Adrenal gland (tissue), 9 donors: ENCODE measurements at regions not wholly inside any gene's neighbourhood (a gene's known extent, or its start where the extent isn't known, plus 50 kb on each side); places are given as distances from the start of the nearest gene placed in this dataset.

Source experiments
- DNase-seq, 7 donors: peaks; one replicate each; pipeline ENCODE4 v3.0.0-alpha.2; 2019 to 2020
- H3K27ac ChIP-seq, 5 donors: fragments of 200-600 bp; sonication (generic) in 4 of 5; 1 replicate in 3 of 5; 2 replicates in 2 of 5; pipeline versions ENCODE4 v1.5.1 to v1.8.0; 2016 to 2020; ENCODE audit warnings: mild to moderate bottlenecking in 1 of 5
- H3K27me3 ChIP-seq: fragments of 200-600 bp; 2 replicates; pipeline ENCODE4 v1.8.0; 2021
- H3K36me3 ChIP-seq, 2 donors: fragments of 200-600 bp; replicated peaks in 1 of 2; 1 replicate in 1 of 2; 2 replicates in 1 of 2; pipeline versions ENCODE4 v1.5.1 to v1.8.0; 2018 to 2022
- H3K4me1 ChIP-seq, 2 donors: fragments of 200-600 bp; replicated peaks in 1 of 2; 1 replicate in 1 of 2; 2 replicates in 1 of 2; pipeline versions ENCODE4 v1.5.1 to v1.8.0; 2018 to 2021
- H3K4me3 ChIP-seq, 4 donors: fragments of 200-600 bp; sonication (generic) in 3 of 4; one replicate each; pipeline ENCODE4 v1.5.1; 2016 to 2018
- H3K9me3 ChIP-seq, 3 donors: fragments of 200-600 bp; sonication (generic) in 1 of 3; replicated peaks in 1 of 3; 1 replicate in 2 of 3; 2 replicates in 1 of 3; pipeline versions ENCODE4 v1.5.1 to v1.8.0; 2016 to 2021
- CTCF ChIP-seq, 6 experiments: fragments of 450-650 bp in 4 of 6; fragments of 200-600 bp in 2 of 6; sonication (generic) in 1 of 6; IDR thresholded peaks; 1 replicate in 5 of 6; 2 replicates in 1 of 6; pipeline versions ENCODE4 v1.5.1 to v1.8.0; 2016 to 2021; ENCODE audit warnings: antibody characterized with exemption in 6 of 6, mild to moderate bottlenecking in 2 of 6, moderate library complexity in 1 of 6
- POLR2A ChIP-seq, 2 donors: fragments of 450-650 bp; IDR thresholded peaks; one replicate each; pipeline ENCODE4 v1.6.1; 2017; ENCODE audit warnings: antibody characterized with exemption in 2 of 2, mild to moderate bottlenecking in 2 of 2, moderate library complexity in 1 of 2
- WGBS, 4 donors: extraction: QIAGEN DNeasy Blood & Tissue Kit in 2 of 4; methylation state at CpG; one replicate each; pipeline versions ENCODE4 v1.1.5 to v1.1.7; 2013 to 2017; 5-methylcytosine and 5-hydroxymethylcytosine counted together
- intact Hi-C, 2 donors: fragments of 100-400 bp; cut with DNase I; formaldehyde crosslinking; loops; one replicate each; pipeline versions ENCODE4 v1.14.1 to v1.15.0; 2022 to 2023
- donor health status: healthy with polysubstance abuse.
- donor health status: Bipolar disorder and iron deficiency.
- donor health status: DM: yes; HTN: yes; CAD: no.
- donor health status: DM: no; HTN: no; CAD: no.
- donor health status: DM: no; HTN: no; CAD: no.

GRCh38 chr4:188841523-188841922, 702.3 kb downstream of the TRIML1 start:
- DNase-seq: no peak
- no peak overlapping the region for H3K4me3 ChIP-seq
- no peaks in the 10 kb centered on the region for H3K4me1 ChIP-seq
- TF ChIP-seq POLR2A (IDR thresholded peaks at IDR 0.05): no peak
- TF ChIP-seq CTCF (IDR thresholded peaks at IDR 0.05): no peak
- H3K27me3 ChIP-seq: no peaks in the 10 kb centered on the region
- WGBS, 4 donors: 70 to 78% (median 73%) methylated on average over 11 of the region's 11 CpGs
- H3K36me3 ChIP-seq: no peaks in the 10 kb centered on the region
- no peaks in the 10 kb centered on the region for H3K9me3 ChIP-seq
- H3K27ac ChIP-seq: no peak overlapping the region
- intact Hi-C loops: no loop called here

GRCh38 chr4:188854436-188854835, 715.2 kb downstream of the TRIML1 start:
- H3K4me3 ChIP-seq: no peak overlapping the region
- intact Hi-C loops: no loop called here
- TF ChIP-seq POLR2A (IDR thresholded peaks at IDR 0.05) (no peak), CTCF (IDR thresholded peaks at IDR 0.05) (no peak)
- DNase-seq: no peak
- no peaks in the 10 kb centered on the region for H3K36me3 ChIP-seq
- H3K9me3 ChIP-seq: no peaks in the 10 kb centered on the region
- H3K27ac ChIP-seq: no peak overlapping the region
- 70 to 85% (median 78%) methylated on average over 1 of the region's 1 CpG for WGBS, 4 donors
- no peaks in the 10 kb centered on the region for H3K27me3 ChIP-seq
- H3K4me1 ChIP-seq: no peaks in the 10 kb centered on the region

GRCh38 chr4:188858696-188859095, 719.5 kb downstream of the TRIML1 start:
- intact Hi-C loops: no loop called here
- 0 to 56% (median 53%) methylated on average over 1 of the region's 1 CpG for WGBS, 4 donors

GRCh38 chr4:188864741-188865140, 725.5 kb downstream of the TRIML1 start:
- intact Hi-C loops: no loop called here
- Histone ChIP-seq H3K4me1 (no peaks in the 10 kb centered on the region), H3K4me3 (no peak overlapping the region), H3K9me3 (no peaks in the 10 kb centered on the region), H3K27ac (no peak overlapping the region), H3K36me3 (no peaks in the 10 kb centered on the region), H3K27me3 (no peaks in the 10 kb centered on the region)
- 67 to 80% (median 71%) methylated on average over 10 of the region's 10 CpGs for WGBS, 4 donors
- TF ChIP-seq CTCF (IDR thresholded peaks at IDR 0.05): no peak
- TF ChIP-seq POLR2A (IDR thresholded peaks at IDR 0.05): no peak
- no peak for DNase-seq

More at GRCh38 chr4:188858696-188859095, 719.5 kb downstream of the TRIML1 start:
- no peak overlapping the region for H3K27ac ChIP-seq
- no peak overlapping the region for H3K4me3 ChIP-seq
- TF ChIP-seq POLR2A (IDR thresholded peaks at IDR 0.05) (no peak), CTCF (IDR thresholded peaks at IDR 0.05) (no peak)
- H3K36me3 ChIP-seq: no peaks in the 10 kb centered on the region
- no peak for DNase-seq
- H3K9me3 ChIP-seq: no peaks in the 10 kb centered on the region
- H3K4me1 ChIP-seq: no peaks in the 10 kb centered on the region
- no peaks in the 10 kb centered on the region for H3K27me3 ChIP-seq
